PC-9 (cell line): ENCODE measurements at regions not wholly inside any gene's neighbourhood (a gene's known extent, or its start where the extent isn't known, plus 50 kb on each side); places are given as distances from the start of the nearest gene placed in this dataset.
A peak's percentile ranks its signal among the peaks of the same experiment; 100 is the strongest.

Experiments used
- BruUV-seq: library from RNA; stranded (reverse); fragments of 400-500 nt; replicated peaks from 2 replicates; lab custom pipeline; 2021; lab: Mats Ljungman, UMichigan
- CTCF ChIA-PET: fragments of 300-600 bp; sonication (Branson Sonifier 250); formaldehyde crosslinking; loops from one replicate; lab custom pipeline; 2022; ENCODE audit warnings: antibody characterized with exemption; lab: Charles Lee
- POLR2A ChIA-PET: fragments of 300-600 bp; sonication (Branson Sonifier 250); formaldehyde crosslinking; loops from one replicate; lab custom pipeline; 2022; ENCODE audit warnings: antibody characterized with exemption; ENCODE audit not compliant: unreplicated experiment; lab: Charles Lee
- DNase-seq, 2 experiments: peaks; one replicate each; pipeline versions ENCODE4 v3.0.0 to v3.0.0-alpha.2; 2015 to 2022; ENCODE audit warnings: mixed read lengths in 1 of 2
- H2AFZ ChIP-seq: fragments of 200-600 bp; sonication (generic); 2 replicates; pipeline ENCODE4 v1.8.1; 2017; ENCODE audit warnings: antibody characterized with exemption
- H3F3A ChIP-seq: fragments of 200-600 bp; sonication (generic); 2 replicates; pipeline ENCODE4 v1.8.1; 2017; ENCODE audit warnings: antibody characterized with exemption, mild to moderate bottlenecking, low read depth; ENCODE audit not compliant: insufficient read depth
- H3K27ac ChIP-seq: fragments of 200-600 bp; sonication (generic); 2 replicates; pipeline ENCODE4 v1.6.1; 2016; ENCODE audit warnings: mixed run types
- H3K27me3 ChIP-seq: fragments of 200-600 bp; sonication (generic); 2 replicates; pipeline ENCODE4 v1.6.1; 2016; ENCODE audit warnings: low read depth, mixed run types; ENCODE audit not compliant: insufficient read depth
- H3K36me3 ChIP-seq: fragments of 200-600 bp; sonication (generic); 2 replicates; pipeline ENCODE4 v1.6.1; 2016; ENCODE audit warnings: low read depth, mixed run types
- H3K4me1 ChIP-seq: fragments of 200-600 bp; sonication (generic); replicated peaks from 2 replicates; pipeline ENCODE4 v1.6.1; 2016; ENCODE audit warnings: mixed run types; ENCODE audit not compliant: insufficient read depth
- H3K4me2 ChIP-seq: fragments of 200-600 bp; sonication (generic); 2 replicates; pipeline ENCODE4 v1.6.1; 2017; ENCODE audit warnings: mixed run types
- H3K4me3 ChIP-seq: fragments of 200-600 bp; sonication (generic); 2 replicates; pipeline ENCODE4 v1.6.1; 2016; ENCODE audit warnings: mixed run types
- H3K79me2 ChIP-seq: fragments of 200-600 bp; sonication (generic); 2 replicates; pipeline ENCODE4 v1.6.1; 2017; ENCODE audit warnings: low read depth, mixed run types
- H3K9me2 ChIP-seq: fragments of 200-600 bp; sonication (generic); 2 replicates; pipeline ENCODE4 v1.8.1; 2017; ENCODE audit warnings: mild to moderate bottlenecking; ENCODE audit not compliant: insufficient read depth
- H3K9me3 ChIP-seq: fragments of 200-600 bp; sonication (generic); 2 replicates; pipeline ENCODE4 v1.8.1; 2016; ENCODE audit warnings: low read depth; ENCODE audit not compliant: insufficient read depth
- H4K20me1 ChIP-seq: fragments of 200-600 bp; sonication (generic); 2 replicates; pipeline ENCODE4 v1.8.1; 2017; ENCODE audit not compliant: insufficient read depth
- CTCF ChIP-seq: fragments of 200-600 bp; sonication (generic); conservative IDR thresholded peaks from 2 replicates; pipeline ENCODE4 v1.6.1; 2017; ENCODE audit warnings: mixed run types, antibody characterized with exemption, mild to moderate bottlenecking, moderate library complexity
- EZH2 ChIP-seq: fragments of 200-600 bp; sonication (generic); IDR thresholded peaks from 2 replicates; pipeline ENCODE4 v1.8.0; 2017; ENCODE audit warnings: antibody characterized with exemption, low read depth
- intact Hi-C: fragments of 100-400 bp; cut with micrococcal nuclease; formaldehyde crosslinking; loops from one replicate; pipeline ENCODE4 v1.10.0; 2022; ENCODE audit not compliant: unreplicated experiment

GRCh38 chr3:83393276-83393675, 1565.5 kb upstream of the CADM2 start:
- ChIA-PET POLR2A (no interaction called here), CTCF (no interaction called here)
- BruUV-seq: no TSS peak

GRCh38 chr3:83403927-83404326, 1554.9 kb upstream of the CADM2 start:
- H3K27ac ChIP-seq: no peak overlapping the region
- DNase-seq: no peak
- intact Hi-C loops: no loop called here

More at GRCh38 chr3:83393276-83393675, 1565.5 kb upstream of the CADM2 start:
- no peak for DNase-seq
- H3F3A ChIP-seq: no peaks in the 10 kb centered on the region
- no peak for TF ChIP-seq EZH2
- no peak for TF ChIP-seq CTCF
- no peak overlapping the region for H3K4me2 ChIP-seq
- H3K9me3 ChIP-seq: no peaks in the 10 kb centered on the region
- no peaks in the 10 kb centered on the region for H3K79me2 ChIP-seq
- H2AFZ ChIP-seq: no peak overlapping the region
- H3K27me3 ChIP-seq: no peaks in the 10 kb centered on the region
- H3K9me2 ChIP-seq: no peaks in the 10 kb centered on the region
- H3K36me3 ChIP-seq: no peaks in the 10 kb centered on the region
- no peak overlapping the region for H3K4me3 ChIP-seq
- intact Hi-C loops: no loop called here
- H4K20me1 ChIP-seq: no peaks in the 10 kb centered on the region
- no peak overlapping the region for H3K27ac ChIP-seq
- H3K4me1 ChIP-seq: no peaks in the 10 kb centered on the region

GRCh38 chr3:83426300-83426699, 1532.5 kb upstream of the CADM2 start:
- intact Hi-C loops: no loop called here
- Histone ChIP-seq H3F3A (no peaks in the 10 kb centered on the region), H3K9me2 (no peaks in the 10 kb centered on the region), H3K27ac (no peak overlapping the region), H3K27me3 (no peaks in the 10 kb centered on the region), H3K4me2 (no peak overlapping the region), H2AFZ (no peak overlapping the region; the same call in 1 of the 2 replicates), H4K20me1 (no peaks in the 10 kb centered on the region), H3K9me3 (0 out of 2 replicates have a peak, but pooled peaks cover 3% of the 10 kb centered on the region), H3K4me1 (0 out of 2 replicates have a peak, but pooled peaks cover 5% of the 10 kb centered on the region), H3K79me2 (no peaks in the 10 kb centered on the region), H3K36me3 (no peaks in the 10 kb centered on the region), H3K4me3 (no peak overlapping the region)
- ChIA-PET CTCF (no interaction called here), POLR2A (no interaction called here)
- BruUV-seq: no TSS peak
- TF ChIP-seq CTCF (no peak), EZH2 (no peak)
- DNase-seq: peak; percentile 13 to 59

More at GRCh38 chr3:83403927-83404326, 1554.9 kb upstream of the CADM2 start:
- no peaks in the 10 kb centered on the region for H4K20me1 ChIP-seq
- H3K79me2 ChIP-seq: no peaks in the 10 kb centered on the region
- no peaks in the 10 kb centered on the region for H3K9me3 ChIP-seq
- ChIA-PET POLR2A (no interaction called here), CTCF (no interaction called here)
- H3K4me3 ChIP-seq: no peak overlapping the region
- no TSS peak for BruUV-seq
- H3K4me1 ChIP-seq: no peaks in the 10 kb centered on the region
- no peaks in the 10 kb centered on the region for H3F3A ChIP-seq
- no peak overlapping the region for H3K4me2 ChIP-seq
- no peak for TF ChIP-seq EZH2
- TF ChIP-seq CTCF: no peak
- H3K9me2 ChIP-seq: no peaks in the 10 kb centered on the region
- no peaks in the 10 kb centered on the region for H3K27me3 ChIP-seq
- H3K36me3 ChIP-seq: no peaks in the 10 kb centered on the region
- H2AFZ ChIP-seq: no peak overlapping the region
